HG02943 (cell line): ENCODE measurements at regions not wholly inside any gene's neighbourhood (a gene's known extent, or its start where the extent isn't known, plus 50 kb on each side); places are given as distances from the start of the nearest gene placed in this dataset.

Experiments
- ATAC-seq: cut with Tn5 transposase; IDR thresholded peaks from one replicate; pipeline ENCODE4 v1.9.1; 2021; ENCODE audit warnings: mild to moderate bottlenecking, low read depth, moderate library complexity; ENCODE audit not compliant: unreplicated experiment

DNA sequence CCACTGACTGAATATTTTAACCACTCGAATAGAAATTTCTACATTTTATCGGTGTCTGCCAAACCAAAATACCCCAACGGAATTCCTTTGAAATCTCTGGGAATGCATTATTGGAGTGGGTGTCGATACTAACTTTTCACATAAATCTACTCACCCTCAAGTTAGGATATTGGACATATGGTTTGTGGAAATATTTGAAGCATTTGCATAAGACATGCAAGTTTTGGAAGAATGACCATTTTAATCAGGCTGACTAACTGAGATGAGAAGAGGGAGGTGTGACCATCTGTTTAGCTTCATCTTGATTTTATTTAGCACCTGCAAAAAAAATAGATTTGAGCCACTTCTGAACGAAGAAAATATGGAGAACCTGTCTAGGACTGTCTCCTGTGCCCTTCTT is 61.2 kb downstream of the KLF6 start:
- no peak for ATAC-seq

DNA sequence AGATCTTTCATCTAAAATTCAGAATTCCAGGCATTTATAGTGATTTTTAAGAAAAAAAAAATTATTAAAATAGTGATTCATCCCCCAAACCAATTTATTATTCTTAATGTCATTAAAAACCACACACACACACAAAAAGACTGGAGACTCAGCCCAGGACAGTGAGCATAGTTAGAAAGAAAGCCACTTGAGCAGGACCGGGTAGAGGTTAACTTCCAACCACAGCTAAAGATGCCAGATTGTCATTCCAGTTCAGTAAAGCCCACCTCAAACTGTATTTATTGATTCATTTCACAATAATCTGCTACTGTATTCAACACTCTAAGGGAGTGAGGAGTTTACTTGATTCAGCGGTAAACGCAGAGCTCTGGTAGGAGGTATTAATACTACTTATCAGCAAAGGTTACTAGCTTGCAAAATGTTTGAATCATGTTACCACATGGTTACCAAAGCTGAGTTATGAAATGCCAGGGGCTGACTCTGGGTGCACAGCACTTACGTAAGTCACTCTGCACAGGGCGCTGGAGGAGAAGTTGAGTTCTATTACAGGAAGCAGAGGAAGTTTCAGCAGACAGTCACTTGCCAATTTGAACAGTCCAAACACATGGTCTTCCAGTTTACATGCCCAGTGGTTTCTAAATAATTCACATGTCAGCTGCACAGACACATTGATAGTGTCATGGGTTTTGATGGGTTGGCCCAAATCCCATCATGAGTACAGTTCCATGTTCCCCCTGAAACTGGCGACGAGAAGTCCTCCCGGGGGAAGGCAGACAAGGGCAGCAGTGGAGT is 64.6 kb downstream of the KLF6 start:
- ATAC-seq, result no peak

DNA sequence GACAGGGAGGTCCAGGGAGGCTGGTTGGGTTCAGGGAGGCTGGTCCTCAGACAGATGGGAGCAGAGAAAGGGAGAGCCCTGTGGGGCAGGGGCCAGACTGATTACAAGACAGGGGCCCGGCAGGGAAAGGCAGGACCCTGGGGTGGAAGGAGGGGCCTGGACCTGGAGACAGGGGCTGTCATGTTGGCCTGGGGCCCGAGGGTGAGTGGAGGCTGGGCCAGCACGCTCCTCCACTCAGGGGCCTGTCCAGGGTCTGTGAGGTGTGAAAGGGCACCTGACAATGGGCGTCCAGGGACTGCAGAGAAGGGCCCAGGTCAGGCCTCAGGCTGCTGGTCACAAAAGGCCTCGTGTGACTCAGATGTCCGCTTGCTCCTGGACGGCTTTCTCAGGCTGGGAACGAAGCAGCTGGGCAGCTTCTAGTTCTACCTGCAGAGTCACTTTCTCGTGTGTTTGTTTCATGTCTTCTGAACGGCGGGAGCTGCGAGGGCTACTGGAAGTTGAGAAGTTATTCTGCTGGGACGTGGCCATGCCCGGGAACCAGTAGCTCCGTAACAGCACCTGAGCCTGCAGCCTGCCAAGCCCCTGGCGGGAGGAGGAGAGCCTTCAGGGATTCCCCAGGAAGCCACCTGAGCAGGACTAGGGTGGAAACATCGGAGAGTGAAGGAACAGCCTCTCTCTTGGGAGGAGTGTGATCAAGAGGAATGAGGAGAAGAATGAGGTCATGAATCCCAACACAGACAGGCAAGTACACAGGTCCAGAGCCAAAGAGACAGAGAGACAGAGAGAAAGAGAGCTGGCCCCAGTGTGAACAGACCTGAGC is 65.8 kb downstream of the KLF6 start:
- ATAC-seq, result no peak

DNA sequence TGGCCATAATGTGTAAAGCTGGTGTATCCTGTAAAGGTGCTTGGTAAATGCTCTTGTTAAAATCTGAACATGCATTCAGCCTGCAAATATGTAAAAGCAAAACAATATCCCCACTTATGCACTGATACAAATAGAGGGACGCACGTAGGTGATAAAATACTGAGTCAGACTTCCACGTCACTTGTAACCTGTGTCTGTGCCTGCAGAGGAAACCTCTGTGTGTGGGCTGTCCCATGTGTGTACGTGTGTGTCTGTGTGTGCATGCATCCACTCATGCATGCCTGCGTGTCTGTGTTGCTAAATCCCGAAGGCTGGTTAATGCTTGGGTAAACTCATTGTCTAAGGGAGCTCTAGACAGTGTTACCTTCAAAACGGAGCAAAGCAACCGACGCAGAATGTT is 68.9 kb downstream of the KLF6 start:
- ATAC-seq, result no peak

DNA sequence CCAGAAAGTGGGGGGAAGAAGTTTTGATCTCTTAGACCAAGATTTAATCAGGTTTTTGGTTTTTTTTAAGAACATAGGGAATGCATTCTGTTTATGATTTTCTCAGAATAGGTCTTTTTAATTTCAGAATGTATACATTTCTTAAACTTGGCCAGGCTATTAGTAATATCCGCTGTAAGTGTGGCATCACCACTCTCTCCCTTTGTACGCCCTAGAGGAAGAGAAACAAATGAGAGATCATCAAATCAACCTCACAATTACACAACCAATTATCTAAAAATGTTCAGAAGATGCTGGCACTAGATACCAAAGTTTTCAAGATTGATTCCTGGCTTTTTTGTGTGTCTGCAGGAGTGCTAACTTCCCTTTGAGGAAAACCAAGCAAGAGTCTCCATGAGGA is 70.0 kb downstream of the KLF6 start:
- ATAC-seq, result no peak

DNA sequence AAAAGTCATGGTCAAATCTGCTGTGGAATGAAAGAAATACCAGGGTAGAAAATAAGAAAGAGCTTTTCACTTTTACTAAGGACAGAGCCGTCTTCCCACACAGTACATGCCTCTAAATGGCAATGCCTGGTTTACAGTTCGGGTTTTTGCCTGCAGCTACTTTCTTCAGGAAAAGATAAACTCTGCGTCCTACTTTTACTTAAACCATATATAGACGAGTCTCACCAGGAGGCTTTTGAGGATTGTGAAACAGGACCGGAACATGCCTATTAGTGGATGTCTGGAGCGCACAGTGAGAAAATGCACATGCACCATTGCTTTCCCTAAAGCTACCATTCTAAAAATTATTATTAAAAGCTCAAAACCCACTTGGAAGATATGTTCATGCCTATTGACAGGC is 70.5 kb downstream of the KLF6 start:
- ATAC-seq, result no peak

DNA sequence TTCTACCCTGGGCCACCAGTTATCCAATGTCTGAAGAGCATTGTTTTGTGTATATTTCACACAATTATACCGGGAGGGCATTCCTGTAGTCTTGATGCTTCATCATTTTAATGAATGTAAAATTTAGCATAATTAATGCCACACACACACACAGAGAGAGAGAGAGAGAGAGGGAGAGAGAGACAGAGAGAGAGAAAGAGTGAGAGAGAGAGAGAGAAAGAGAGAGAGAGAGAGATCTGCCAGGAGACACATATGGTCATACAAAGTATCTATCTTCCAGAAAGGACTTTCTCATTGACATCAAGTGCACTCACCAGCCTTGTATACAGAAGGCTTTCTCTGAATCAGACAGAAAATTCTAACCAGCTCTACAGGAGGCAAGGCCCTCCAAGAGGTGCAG is 72.3 kb downstream of the KLF6 start:
- no peak for ATAC-seq

DNA sequence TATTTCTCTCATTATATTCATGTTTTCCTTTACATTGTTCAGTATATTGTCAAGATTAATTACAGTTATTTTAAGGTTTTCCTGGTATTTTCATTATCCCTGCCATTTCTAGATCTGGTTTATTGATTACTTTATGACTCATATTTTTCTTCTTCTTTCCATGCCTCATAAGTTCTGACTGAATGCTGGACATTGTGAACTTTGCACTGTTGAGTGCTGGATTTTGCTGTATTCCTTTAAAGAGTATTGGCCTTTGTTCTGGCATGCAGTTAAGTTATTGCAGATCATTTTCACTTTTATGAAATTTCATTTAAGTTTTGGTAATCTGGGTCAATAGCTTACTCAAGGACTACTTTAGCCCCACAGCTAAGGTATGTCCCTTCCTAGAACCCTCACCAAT is 73.1 kb downstream of the KLF6 start:
- no peak for ATAC-seq

DNA sequence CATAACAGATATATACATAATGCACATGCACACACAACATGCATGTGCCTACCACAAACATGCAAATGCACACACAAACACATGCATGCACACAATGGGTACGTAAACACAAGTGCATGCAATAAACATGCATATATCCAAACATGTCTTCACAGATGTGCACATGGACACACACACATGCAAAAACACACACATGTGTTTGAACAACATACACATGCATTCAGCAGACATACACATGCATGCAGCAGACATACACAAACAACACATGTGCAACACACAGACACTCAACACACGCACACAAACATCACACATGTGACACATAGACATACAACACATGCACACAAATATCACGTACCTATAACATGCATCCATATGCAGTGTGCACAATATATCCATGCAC is 74.2 kb downstream of the KLF6 start:
- ATAC-seq, result no peak

DNA sequence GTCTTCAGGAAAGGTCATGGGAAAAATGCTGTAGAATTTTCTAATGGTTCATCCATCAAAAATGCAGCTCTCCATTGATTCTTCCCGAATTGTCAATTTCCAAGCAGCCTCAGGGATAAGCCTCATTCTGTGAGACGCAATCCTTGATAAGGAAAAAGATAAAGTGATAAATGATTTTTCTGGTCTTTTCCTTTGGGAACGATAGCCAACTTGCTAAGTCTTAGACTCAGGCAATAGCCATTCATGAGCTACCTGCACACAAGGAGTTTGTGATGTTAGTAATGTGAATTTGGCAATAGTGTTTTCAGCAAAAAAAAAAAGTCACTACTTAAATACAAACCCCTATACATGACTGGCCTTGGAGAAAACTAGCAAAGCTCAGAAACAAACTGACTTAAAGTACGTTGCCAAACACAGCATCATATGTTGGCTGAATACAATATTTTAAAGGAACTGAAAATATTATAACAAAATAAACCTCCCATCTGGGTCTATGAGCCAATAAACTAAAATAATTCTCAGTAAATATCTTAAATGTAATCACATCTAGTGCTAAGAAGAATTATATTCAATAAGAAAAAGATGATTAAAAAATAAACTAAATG is 75.5 kb downstream of the KLF6 start:
- ATAC-seq, result no peak

DNA sequence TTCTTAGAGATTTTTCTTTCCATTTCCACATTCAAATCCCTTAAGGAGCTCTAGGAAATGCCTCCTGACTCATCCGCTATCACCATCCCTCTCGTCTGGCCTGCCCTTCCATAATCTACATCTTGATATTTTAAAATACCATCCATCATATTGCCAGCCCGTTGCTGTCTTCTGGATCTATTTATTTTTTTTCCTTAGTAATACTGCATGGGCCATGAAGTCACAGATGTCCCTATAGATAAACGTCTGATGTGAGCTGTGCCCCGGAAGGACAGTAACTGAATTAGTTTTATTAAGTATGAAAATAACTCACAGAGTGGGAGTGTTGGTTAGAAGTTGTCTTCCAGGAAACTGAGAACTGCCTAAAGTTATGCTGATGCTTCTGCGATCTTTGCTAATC is 76.2 kb downstream of the KLF6 start:
- ATAC-seq, result no peak

DNA sequence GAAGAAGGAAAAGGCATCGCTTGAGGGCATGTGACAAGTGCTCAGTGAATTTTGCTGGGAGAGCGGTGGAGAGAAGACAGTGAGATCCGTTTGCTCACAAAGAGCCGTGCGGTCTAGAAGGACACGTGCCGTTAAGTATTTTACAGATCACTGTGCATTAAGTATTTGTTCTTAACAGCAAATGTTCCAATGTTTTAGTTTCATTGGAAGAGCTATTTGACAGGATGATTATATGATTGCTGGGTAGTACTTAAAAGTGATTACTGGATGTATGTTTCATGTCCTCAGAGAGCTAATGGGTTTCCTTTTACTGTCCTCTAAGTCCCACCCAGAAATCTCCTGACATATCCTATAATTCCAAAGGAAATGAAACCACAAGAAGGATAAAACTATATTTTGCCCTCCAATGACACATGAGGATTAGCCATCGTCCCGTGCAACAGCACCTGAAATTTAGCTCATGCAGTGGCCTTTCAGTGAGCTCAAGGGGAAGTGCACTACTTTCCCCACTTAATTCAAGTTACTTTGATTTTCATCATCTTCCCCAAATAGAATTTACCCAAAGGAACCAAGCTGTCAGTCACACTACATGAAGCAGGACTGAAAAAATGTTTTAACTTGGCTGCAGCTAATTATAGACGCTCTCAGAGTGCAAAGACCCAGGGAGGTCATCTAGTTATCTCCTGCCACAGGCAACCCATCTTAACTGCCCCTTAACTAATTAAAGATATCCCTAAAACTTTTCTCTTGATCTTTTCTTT is 80.3 kb downstream of the KLF6 start:
- no peak for ATAC-seq

DNA sequence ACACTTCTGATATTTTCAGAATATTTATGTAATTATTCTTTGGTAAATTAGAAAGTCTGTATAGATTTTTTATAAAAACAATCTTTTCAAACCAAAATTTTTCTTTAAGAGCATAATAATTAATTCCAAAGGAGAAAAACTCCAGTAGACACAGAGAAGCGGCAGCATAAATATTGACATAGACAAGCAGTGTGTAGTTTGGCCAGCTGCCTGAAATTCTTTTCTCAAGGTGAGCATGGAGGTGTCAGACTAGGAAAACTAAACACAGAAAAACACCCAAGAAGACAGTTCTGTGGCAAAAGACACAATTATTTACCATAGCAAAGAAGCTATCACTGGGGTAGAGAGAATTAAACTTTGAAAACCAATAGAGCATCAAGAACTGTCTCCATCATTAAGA is 82.4 kb downstream of the KLF6 start:
- ATAC-seq, result no peak

DNA sequence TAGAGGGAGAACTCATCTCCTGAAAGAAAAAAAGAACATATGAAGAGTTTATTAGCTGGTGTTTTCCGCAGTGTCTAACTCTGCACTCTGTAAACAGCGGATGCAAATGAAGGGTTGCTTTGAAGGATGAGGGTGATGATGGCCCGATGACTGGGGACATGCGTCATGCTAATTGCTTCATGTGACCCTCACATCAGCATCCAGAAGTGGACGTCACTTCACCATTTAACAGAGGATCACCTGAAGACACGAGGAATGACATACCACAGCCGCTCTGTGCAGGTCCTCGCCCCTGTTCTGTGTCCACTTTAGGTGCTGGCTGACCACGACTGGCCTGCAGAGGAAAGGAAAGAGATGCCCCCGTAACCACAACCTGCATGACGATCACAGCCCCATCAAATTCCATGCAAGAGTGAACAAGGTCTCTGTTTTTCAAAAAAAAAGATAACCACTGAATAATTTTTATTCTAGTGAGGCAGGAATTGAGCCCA is 82.9 kb downstream of the KLF6 start:
- ATAC-seq, result no peak

DNA sequence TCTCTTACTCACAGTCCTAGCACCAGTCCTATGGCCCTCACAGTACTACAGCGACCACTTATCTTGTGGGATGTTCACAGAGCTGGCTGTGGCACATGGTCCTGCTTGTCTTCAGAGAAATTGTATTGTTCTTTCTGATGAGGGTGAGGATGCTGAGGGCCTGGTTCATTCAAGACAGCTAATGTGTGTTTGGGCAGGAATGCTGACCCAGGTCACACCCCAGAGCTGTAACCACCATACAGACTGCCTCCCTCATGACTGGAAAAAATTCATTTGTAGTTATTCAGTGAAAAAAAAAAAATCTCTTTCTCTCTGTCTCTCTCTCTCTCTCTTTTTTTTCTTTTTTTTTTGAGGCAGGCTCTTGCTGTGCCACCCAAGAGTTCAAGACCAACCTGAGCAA is 83.5 kb downstream of the KLF6 start:
- ATAC-seq, result no peak

DNA sequence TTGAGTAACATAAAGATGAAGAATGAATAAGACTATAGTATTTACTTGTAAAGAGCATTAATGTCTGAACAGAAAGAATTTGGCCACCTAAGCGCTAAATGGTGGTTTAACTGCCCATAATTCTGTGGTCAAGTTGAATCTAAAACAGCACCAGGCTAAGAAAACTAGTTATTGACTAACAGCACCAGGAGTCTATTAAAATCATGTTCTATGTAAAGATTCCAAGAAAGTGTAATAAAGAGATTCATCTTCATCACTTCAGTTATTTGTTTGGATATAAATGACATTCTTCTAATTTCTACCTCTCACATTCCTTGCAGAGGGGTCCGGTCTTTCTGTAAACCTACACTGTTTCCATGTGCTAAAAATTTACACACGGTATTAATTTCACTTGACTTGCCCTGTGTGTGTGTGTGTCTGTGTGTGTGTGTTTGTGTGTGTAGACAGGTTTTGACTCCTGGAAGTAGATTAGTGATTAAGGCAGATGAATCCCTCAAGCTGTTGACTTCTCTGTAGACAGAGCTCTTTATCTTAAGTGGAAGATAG is 84.4 kb downstream of the KLF6 start:
- ATAC-seq, result no peak

DNA sequence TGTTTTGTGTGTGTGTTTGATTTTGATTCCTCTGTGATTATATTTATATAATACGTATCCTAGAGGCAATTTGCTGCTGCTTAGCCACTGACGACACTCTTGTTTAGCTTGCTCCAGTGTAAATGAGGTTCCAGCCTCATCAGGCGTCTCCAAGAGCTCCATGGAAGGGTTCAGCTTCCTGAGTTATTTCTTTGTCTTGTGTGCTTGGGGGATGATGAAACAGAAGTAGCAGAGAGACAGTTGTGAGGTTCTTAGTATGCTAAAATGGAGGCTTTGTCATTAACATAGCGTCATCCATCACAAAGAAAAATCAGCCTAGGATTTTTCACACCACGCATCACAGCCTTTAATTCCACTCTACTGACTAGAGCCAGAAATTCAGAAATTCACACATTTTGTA is 85.1 kb downstream of the KLF6 start:
- ATAC-seq, result no peak

DNA sequence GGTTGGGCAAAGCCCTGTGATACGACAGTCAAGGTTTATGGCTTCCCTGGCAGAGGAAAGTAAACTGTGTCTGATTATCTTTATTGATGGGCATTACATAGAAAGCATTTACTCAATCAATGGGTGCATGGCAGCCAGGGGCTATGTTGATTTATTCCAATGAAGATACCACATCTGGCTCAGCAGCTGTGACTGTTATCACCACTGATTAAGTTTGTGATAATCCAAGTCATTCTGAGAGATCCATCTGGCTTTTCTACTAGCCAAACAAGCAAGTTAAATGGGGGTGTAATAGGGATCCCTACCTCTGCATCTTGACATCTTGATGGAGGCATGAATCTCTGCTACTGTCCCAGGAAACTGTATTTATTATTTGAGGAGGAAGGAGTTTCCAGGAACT is 86.7 kb downstream of the KLF6 start:
- no peak for ATAC-seq

DNA sequence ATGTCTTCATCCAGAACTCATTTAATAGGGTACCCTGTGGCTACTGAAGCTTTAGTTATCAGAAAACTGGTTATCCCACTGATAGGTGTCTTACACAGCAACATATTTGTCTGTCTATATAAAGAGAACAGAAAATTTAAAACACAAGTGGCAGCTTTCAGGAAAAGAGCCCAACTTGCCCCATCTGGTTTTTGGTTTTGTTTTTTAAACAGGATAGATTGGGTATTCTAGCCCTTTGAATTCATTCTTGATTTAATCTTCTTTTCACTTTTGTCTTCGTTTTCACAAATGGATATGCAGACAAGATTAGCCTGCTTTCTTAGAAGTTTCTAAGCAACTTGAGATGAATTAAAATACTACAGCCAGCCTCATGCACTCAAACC is 91.3 kb downstream of the KLF6 start:
- ATAC-seq, result no peak

DNA sequence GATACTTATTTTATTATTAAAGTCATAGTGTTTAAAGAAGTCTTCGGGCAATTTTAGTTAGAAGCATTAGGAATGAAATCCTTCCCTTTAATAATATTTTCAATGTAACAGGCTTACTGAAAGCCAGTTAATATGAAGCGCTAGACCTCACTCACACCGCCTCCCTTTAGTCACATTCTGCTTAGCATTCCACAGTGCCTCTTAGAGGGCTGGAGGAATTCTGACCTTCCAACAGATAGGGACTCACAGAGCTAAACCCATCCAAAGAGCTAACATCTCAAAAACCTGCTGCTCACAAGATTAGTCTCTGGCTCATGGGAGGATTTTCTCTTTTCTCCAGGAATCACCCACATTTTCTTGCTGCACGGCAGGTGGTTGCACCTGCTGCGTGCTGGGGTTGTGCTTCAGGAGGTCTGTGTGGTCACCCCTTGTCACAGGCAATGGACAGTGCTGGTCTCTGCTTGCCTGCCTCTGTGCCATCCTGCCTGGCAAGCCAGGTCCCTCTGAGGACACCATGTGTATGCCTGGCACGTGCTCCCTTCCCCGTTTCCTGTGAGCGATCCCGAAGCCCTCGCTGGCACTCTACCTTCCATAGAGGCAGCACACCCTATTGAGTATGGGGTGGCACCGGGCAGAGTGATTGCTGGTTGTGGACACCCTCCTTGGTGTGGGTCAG is 91.8 kb downstream of the KLF6 start:
- no peak for ATAC-seq
